ENCODE measurements at regions not wholly inside any gene's neighbourhood (a gene's known extent, or its start where the extent isn't known, plus 50 kb on each side); places are given as distances from the start of the nearest gene placed in this dataset.

DNA sequence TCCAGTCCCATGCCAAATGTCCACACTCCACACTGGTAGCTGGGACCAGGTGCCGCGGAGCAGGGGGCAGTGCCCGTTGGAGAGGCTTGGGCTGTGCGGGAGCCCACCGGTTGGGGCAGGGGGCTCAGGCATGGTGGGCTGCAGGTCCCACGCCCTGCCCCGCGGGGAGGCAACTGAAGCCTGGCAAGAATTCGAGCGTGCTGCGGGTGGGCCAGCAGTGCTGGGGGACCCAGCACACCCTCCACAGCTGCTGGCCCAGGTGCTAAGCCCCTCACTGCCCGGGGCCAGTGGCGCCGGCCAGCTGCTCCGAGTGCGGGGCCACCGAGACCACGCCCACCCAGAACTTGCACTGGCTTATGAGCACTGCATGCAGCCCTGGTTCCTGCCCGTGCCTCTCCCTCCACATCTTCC is 479.4 kb downstream of the ZNF385D start:
- Histone ChIP-seq H3K56ac (ENCODE audit: insufficient read length, low read depth, low read length) (no peak overlapping the region), H3K23me2 (ENCODE audit: insufficient read length, low read depth, low read length, poor library complexity, severe bottlenecking) (no peaks in the 10 kb centered on the region), H3K79me1 (ENCODE audit: insufficient read depth, low read depth, low read length, poor library complexity, severe bottlenecking) (no peaks in the 10 kb centered on the region), H3K9ac (ENCODE audit: extremely low read depth, insufficient read length, low read length) (no peak overlapping the region), H4K91ac (ENCODE audit: insufficient read length, low read depth, low read length) (no peak overlapping the region), H3K9me3 (ENCODE audit: control insufficient read depth, low read depth, low read length) (no peaks in the 10 kb centered on the region), H3K18ac (ENCODE audit: insufficient read length, low read depth, low read length) (no peak overlapping the region), H4K20me1 (ENCODE audit: control insufficient read depth, insufficient read depth, insufficient read length) (no peaks in the 10 kb centered on the region), H3K4me2 (ENCODE audit: insufficient read depth, insufficient read length, low read length) (no peak overlapping the region), H3K14ac (ENCODE audit: insufficient read depth, low read length) (no peak overlapping the region), H2BK120ac (ENCODE audit: low read depth, low read length, poor library complexity, severe bottlenecking) (no peak overlapping the region), H2BK5ac (ENCODE audit: insufficient read length, low read length) (no peak overlapping the region), H3K27ac (ENCODE audit: insufficient read length, low read depth, low read length) (no peak overlapping the region), H3K79me2 (ENCODE audit: insufficient read depth, low read length) (no peaks in the 10 kb centered on the region), H2BK12ac (ENCODE audit: insufficient read length, low read depth, low read length) (no peak overlapping the region), H2AK5ac (ENCODE audit: insufficient read length, low read length) (no peak overlapping the region), H3K23ac (ENCODE audit: insufficient read length, low read depth, low read length) (no peak overlapping the region), H4K8ac (replicated peaks; ENCODE audit: insufficient read length, low read depth, low read length) (no peak overlapping the region), H2BK20ac (ENCODE audit: low read depth, low read length, poor library complexity, severe bottlenecking) (no peak overlapping the region), H4K5ac (ENCODE audit: insufficient read length, low read depth, low read length) (no peak overlapping the region), H2BK15ac (ENCODE audit: low read depth, low read length) (no peak overlapping the region), H3K27me3 (ENCODE audit: insufficient read depth, low read length) (no peaks in the 10 kb centered on the region), H2AFZ (ENCODE audit: low read length) (no peak overlapping the region), H3T11ph (ENCODE audit: low read length) (no peak overlapping the region), H3K4me1 (ENCODE audit: insufficient read depth, low read length) (no peaks in the 10 kb centered on the region), H3K4ac (ENCODE audit: low read depth, low read length) (no peak overlapping the region)
- no peak overlapping the region for H3K4me3 Mint-ChIP-seq
- H3K9me3 Mint-ChIP-seq, result peaks cover 10% of the 10 kb centered on the region in 2 experiments
- H3K4me1 Mint-ChIP-seq, result no peaks in the 10 kb centered on the region
- peaks cover 2 to 8% (median 5%) of the 10 kb centered on the region in 3 experiments; a peak in 5 of 7 replicates for H3K36me3 Mint-ChIP-seq (ENCODE audit: insufficient read depth in 1 of 3, low read depth in 3 of 3)
- H3K27ac Mint-ChIP-seq, result no peak overlapping the region
- WGBS (ENCODE audit: extremely low coverage, insufficient read length, low lambda C conversion rate), result no CpG with 5 or more reads among the region's 19 CpGs
- H3K27me3 Mint-ChIP-seq (ENCODE audit: low read depth), result no peaks in the 10 kb centered on the region
- no peak for DNase-seq
- TF ChIP-seq, protein P1, sequence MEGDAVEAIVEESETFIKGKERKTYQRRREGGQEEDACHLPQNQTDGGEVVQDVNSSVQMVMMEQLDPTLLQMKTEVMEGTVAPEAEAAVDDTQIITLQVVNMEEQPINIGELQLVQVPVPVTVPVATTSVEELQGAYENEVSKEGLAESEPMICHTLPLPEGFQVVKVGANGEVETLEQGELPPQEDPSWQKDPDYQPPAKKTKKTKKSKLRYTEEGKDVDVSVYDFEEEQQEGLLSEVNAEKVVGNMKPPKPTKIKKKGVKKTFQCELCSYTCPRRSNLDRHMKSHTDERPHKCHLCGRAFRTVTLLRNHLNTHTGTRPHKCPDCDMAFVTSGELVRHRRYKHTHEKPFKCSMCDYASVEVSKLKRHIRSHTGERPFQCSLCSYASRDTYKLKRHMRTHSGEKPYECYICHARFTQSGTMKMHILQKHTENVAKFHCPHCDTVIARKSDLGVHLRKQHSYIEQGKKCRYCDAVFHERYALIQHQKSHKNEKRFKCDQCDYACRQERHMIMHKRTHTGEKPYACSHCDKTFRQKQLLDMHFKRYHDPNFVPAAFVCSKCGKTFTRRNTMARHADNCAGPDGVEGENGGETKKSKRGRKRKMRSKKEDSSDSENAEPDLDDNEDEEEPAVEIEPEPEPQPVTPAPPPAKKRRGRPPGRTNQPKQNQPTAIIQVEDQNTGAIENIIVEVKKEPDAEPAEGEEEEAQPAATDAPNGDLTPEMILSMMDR (conservative IDR thresholded peaks at IDR 0.05), result no peak

Data from H9 (cell line).